ENCODE measurements at regions not wholly inside any gene's neighbourhood (a gene's known extent, or its start where the extent isn't known, plus 50 kb on each side); places are given as distances from the start of the nearest gene placed in this dataset.

DNA sequence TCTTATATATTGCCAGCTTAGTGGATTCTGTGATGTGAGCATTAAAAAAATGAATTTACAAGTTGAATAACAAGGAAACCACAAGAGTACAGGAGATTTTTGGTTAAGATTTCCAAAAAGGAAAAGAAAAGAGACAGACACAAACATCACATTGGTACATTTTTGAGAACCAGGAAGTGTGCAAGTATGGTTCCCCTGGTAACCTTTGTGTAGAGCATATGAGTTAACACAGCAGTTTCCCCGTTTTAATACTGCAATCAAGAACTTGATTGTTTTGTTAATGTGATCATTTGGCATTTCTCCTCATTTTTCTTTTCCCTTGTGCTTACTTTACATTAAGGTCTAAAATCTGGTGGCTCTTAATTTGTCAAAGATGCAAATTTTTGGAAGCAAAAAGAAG, 490.4 kb upstream of the ATP2B1 start:
- TF ChIP-seq, protein P1, sequence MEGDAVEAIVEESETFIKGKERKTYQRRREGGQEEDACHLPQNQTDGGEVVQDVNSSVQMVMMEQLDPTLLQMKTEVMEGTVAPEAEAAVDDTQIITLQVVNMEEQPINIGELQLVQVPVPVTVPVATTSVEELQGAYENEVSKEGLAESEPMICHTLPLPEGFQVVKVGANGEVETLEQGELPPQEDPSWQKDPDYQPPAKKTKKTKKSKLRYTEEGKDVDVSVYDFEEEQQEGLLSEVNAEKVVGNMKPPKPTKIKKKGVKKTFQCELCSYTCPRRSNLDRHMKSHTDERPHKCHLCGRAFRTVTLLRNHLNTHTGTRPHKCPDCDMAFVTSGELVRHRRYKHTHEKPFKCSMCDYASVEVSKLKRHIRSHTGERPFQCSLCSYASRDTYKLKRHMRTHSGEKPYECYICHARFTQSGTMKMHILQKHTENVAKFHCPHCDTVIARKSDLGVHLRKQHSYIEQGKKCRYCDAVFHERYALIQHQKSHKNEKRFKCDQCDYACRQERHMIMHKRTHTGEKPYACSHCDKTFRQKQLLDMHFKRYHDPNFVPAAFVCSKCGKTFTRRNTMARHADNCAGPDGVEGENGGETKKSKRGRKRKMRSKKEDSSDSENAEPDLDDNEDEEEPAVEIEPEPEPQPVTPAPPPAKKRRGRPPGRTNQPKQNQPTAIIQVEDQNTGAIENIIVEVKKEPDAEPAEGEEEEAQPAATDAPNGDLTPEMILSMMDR (IDR thresholded peaks at IDR 0.05; ENCODE audit: control insufficient read depth, extremely low read depth, insufficient read depth) = no peak
- H3K4me3 ChIP-seq (ENCODE audit: low read depth, low read length) = no peak overlapping the region
- no peak for DNase-seq (ENCODE audit: low read depth)

DNA sequence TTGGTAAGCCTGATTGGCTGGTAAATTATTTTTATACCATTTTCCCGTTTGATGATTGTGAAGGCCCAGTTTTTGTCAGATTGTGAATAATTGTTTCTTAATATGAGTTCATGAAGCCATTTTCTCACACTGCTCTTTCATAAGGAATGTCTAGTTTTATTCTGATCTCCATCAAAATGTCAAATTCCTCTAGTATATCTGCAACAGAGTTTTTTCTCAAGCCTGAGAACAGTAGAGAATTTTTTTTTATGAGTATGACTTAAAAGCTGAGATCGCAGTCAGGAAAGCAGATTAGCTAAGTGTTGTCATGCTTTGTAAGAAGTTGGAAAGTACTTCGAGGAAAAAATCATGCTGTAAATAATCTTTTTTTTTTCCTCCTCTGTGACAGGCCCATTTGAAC, 484.9 kb upstream of the ATP2B1 start:
- H3K4me3 ChIP-seq (ENCODE audit: low read depth, low read length) = no peak overlapping the region
- TF ChIP-seq, protein P1 (IDR thresholded peaks at IDR 0.05; ENCODE audit: control insufficient read depth, extremely low read depth, insufficient read depth) = no peak
- DNase-seq (ENCODE audit: low read depth) = no peak

DNA sequence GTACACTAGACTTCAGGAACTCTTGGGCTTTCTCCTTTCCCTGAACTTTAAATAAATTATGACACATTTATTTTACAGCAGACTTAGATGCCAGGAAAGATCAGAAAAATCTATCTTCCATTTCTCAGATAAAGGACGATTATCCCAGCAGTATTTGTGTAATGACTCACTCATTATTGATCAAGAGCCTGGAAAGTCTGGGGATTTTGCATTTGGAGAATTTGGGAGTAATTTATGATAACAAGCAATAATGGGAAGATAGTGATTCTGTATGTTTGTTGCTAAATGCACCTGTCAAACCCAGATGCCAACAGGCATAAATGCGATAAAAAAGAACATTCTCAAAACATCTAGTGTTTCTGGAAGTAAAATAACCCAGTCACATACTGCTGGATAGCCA, 480.2 kb upstream of the ATP2B1 start:
- H3K4me3 ChIP-seq (ENCODE audit: low read depth, low read length) = no peak overlapping the region

DNA sequence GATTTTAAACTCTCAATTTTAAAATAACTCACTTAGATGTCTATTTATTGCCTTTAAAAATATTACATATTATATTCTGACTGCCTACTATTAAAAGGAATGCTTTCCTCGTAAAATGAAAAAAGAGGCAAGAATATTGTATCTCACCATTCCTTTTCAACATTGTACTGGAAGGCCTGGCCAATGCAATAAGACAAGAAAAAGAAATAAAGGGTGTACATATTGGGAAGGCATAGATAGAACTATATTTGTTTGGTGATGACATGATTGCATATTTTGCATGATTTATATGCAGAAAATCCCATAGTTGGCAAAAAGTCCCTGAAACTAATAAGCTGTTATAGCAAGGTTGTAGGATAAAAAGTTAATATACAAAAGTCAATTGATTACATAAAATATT, 474.6 kb upstream of the ATP2B1 start:
- no peak for DNase-seq (ENCODE audit: low read depth)
- no peak overlapping the region for H3K4me3 ChIP-seq (ENCODE audit: low read depth, low read length)
- TF ChIP-seq, protein P1 (IDR thresholded peaks at IDR 0.05; ENCODE audit: control insufficient read depth, extremely low read depth, insufficient read depth) = no peak

More for the DNA sequence above, 480.2 kb upstream of the ATP2B1 start:
- TF ChIP-seq, protein P1 (IDR thresholded peaks at IDR 0.05; ENCODE audit: control insufficient read depth, extremely low read depth, insufficient read depth) = no peak
- DNase-seq (ENCODE audit: low read depth) = no peak

DNA sequence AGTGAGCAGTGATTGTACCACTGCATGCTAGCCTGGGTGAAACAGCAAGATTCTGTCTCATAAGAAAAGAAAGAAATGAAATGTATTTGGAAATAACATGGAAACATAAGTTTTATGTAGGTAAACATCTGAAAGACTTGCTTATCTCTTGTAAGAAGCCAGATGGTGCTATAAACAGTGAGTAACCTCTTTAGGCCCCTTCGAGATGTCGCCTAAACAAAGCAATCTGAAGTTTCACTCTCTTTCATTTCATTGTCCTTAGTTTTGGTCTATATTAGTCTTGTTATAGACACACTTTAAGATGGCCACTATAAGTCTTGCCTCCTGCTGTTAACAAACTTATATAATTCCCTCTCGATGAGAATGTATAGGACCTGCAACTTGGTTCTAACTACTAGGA, 472.6 kb upstream of the ATP2B1 start:
- DNase-seq (ENCODE audit: low read depth) = no peak
- no peak overlapping the region for H3K4me3 ChIP-seq (ENCODE audit: low read depth, low read length)
- TF ChIP-seq, protein P1 (IDR thresholded peaks at IDR 0.05; ENCODE audit: control insufficient read depth, extremely low read depth, insufficient read depth) = no peak

DNA sequence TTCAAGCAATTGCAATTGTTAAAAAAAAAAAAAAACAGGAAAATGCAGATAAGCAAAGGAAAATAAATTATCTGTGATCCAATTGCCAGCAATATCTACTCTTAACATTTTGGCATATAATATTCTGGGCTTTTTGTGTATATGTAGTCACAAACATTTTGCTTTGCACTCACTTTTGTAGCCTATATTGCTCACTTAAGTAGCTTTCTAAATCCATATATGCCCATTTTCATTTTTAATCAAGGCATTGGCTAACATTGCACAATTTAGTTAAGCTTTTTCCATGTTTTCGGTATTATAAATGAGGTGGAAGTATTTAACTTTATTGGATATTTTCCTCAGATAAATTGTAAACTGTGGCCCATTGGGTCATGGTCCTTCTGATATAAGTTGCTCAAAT, 466.3 kb upstream of the ATP2B1 start:
- no peak overlapping the region for H3K4me3 ChIP-seq (ENCODE audit: low read depth, low read length)
- TF ChIP-seq, protein P1 (IDR thresholded peaks at IDR 0.05; ENCODE audit: control insufficient read depth, extremely low read depth, insufficient read depth) = no peak
- no peak for DNase-seq (ENCODE audit: low read depth)

DNA sequence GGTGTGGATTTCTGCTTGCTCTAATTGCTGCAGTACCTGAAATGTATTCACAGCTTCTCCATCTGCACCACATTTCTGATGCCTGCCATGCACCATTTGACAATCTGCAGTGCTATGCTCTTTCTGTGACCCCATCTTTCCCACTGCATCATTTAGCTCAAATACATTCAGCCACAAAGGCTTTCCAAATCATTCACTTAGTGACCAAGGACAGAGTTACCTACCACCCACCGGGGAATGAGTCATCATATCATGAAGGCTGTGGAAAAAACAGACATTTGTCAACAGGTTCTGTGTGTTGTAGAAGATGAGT, 465.5 kb upstream of the ATP2B1 start:
- H3K4me3 ChIP-seq (ENCODE audit: low read depth, low read length) = no peak overlapping the region
- no peak for DNase-seq (ENCODE audit: low read depth)
- TF ChIP-seq, protein P1 (IDR thresholded peaks at IDR 0.05; ENCODE audit: control insufficient read depth, extremely low read depth, insufficient read depth) = no peak

Measured in LNCaP clone FGC (cell line).